Calu3 (cell line): ENCODE measurements at regions not wholly inside any gene's neighbourhood (a gene's known extent, or its start where the extent isn't known, plus 50 kb on each side); places are given as distances from the start of the nearest gene placed in this dataset.
"Not testable (repeated sequence)": the region's sequence is repeated elsewhere in the genome, so short reads cannot be mapped to it uniquely, and the experiment has no call there.

Experiments used
- BruUV-seq: library from RNA; stranded (reverse); fragments of 400-500 nt; replicated peaks from 2 replicates; lab custom pipeline; 2021; lab: Mats Ljungman, UMichigan
- CTCF ChIA-PET: fragments of 300-600 bp; sonication (Branson Sonifier 250); formaldehyde crosslinking; loops from one replicate; lab custom pipeline; 2022; ENCODE audit warnings: antibody characterized with exemption; lab: Charles Lee
- DNase-seq: peaks from one replicate; pipeline ENCODE4 v3.0.0; 2022
- H3K27ac Mint-ChIP-seq: one replicate; pipeline ENCODE4 v1.8.0; 2022; ENCODE audit warnings: mixed read lengths; ENCODE audit not compliant: unreplicated experiment
- H3K27me3 Mint-ChIP-seq: one replicate; pipeline ENCODE4 v1.8.0; 2022; ENCODE audit warnings: mixed read lengths; ENCODE audit not compliant: unreplicated experiment
- H3K36me3 Mint-ChIP-seq: one replicate; pipeline ENCODE4 v1.8.0; 2022; ENCODE audit warnings: mild to moderate bottlenecking, moderate library complexity, mixed read lengths; ENCODE audit not compliant: insufficient read depth, unreplicated experiment
- H3K4me1 Mint-ChIP-seq: one replicate; pipeline ENCODE4 v1.8.0; 2022; ENCODE audit warnings: mild to moderate bottlenecking, low read depth, mixed read lengths; ENCODE audit not compliant: unreplicated experiment
- H3K4me3 Mint-ChIP-seq: one replicate; pipeline ENCODE4 v1.8.0; 2022; ENCODE audit warnings: mild to moderate bottlenecking, low read depth, moderate library complexity, mixed read lengths; ENCODE audit not compliant: unreplicated experiment
- H3K9me3 Mint-ChIP-seq: one replicate; pipeline ENCODE4 v1.8.0; 2022; ENCODE audit warnings: low read depth, mixed read lengths; ENCODE audit not compliant: unreplicated experiment
- intact Hi-C: fragments of 100-400 bp; cut with micrococcal nuclease; formaldehyde crosslinking; loops from one replicate; pipeline ENCODE4 v1.10.0; 2022; ENCODE audit not compliant: unreplicated experiment

GRCh38 chr7:149962685-149963319, 89.0 kb downstream of the ATP6V0E2 start:
- BruUV-seq, H3K27me3 Mint-ChIP-seq, H3K4me3 Mint-ChIP-seq, intact Hi-C loops, H3K36me3 Mint-ChIP-seq, H3K27ac Mint-ChIP-seq, H3K9me3 Mint-ChIP-seq, H3K4me1 Mint-ChIP-seq, DNase-seq: not testable (repeated sequence)
- CTCF ChIA-PET, result interaction anchor here (0.7 kb wide), 1 partner anchor 266 kb away, joined by 3 read pairs; no protein-coding TSS in a partner anchor

- BruUV-seq, H3K4me1 Mint-ChIP-seq, H3K9me3 Mint-ChIP-seq, intact Hi-C loops, H3K27ac Mint-ChIP-seq, CTCF ChIA-PET, DNase-seq, H3K27me3 Mint-ChIP-seq, H3K36me3 Mint-ChIP-seq, H3K4me3 Mint-ChIP-seq: not testable (repeated sequence)
These were observed 90.2 kb downstream of the ATP6V0E2 start for GRCh38 chr7:149963985-149964384.

GRCh38 chr7:149966444-149966843, 92.7 kb downstream of the ATP6V0E2 start:
- CTCF ChIA-PET, H3K36me3 Mint-ChIP-seq, BruUV-seq: not testable (repeated sequence)

GRCh38 chr7:149972977-149973376, 99.2 kb downstream of the ATP6V0E2 start:
- intact Hi-C loops, H3K9me3 Mint-ChIP-seq, H3K4me1 Mint-ChIP-seq, DNase-seq, BruUV-seq, H3K4me3 Mint-ChIP-seq, H3K27me3 Mint-ChIP-seq, CTCF ChIA-PET, H3K36me3 Mint-ChIP-seq, H3K27ac Mint-ChIP-seq: not testable (repeated sequence)

More at GRCh38 chr7:149966444-149966843, 92.7 kb downstream of the ATP6V0E2 start:
- H3K27ac Mint-ChIP-seq, H3K4me3 Mint-ChIP-seq, intact Hi-C loops, H3K27me3 Mint-ChIP-seq, H3K4me1 Mint-ChIP-seq, DNase-seq, H3K9me3 Mint-ChIP-seq: not testable (repeated sequence)

- H3K4me1 Mint-ChIP-seq, intact Hi-C loops, CTCF ChIA-PET, DNase-seq, H3K27ac Mint-ChIP-seq, BruUV-seq, H3K9me3 Mint-ChIP-seq, H3K27me3 Mint-ChIP-seq, H3K4me3 Mint-ChIP-seq, H3K36me3 Mint-ChIP-seq: not testable (repeated sequence)
These were observed 99.9 kb downstream of the ATP6V0E2 start for GRCh38 chr7:149973681-149974080.

GRCh38 chr7:149975608-149976007, 101.8 kb downstream of the ATP6V0E2 start:
- intact Hi-C loops, CTCF ChIA-PET, H3K27ac Mint-ChIP-seq, BruUV-seq, H3K4me3 Mint-ChIP-seq, H3K9me3 Mint-ChIP-seq, DNase-seq, H3K27me3 Mint-ChIP-seq, H3K4me1 Mint-ChIP-seq, H3K36me3 Mint-ChIP-seq: not testable (repeated sequence)

GRCh38 chr7:149978537-149978936, 104.8 kb downstream of the ATP6V0E2 start:
- intact Hi-C loops, result not testable (repeated sequence)

GRCh38 chr7:149978944-149979343, 105.2 kb downstream of the ATP6V0E2 start:
- H3K4me3 Mint-ChIP-seq, H3K27me3 Mint-ChIP-seq, H3K9me3 Mint-ChIP-seq, BruUV-seq, intact Hi-C loops, H3K36me3 Mint-ChIP-seq, CTCF ChIA-PET, H3K27ac Mint-ChIP-seq, H3K4me1 Mint-ChIP-seq, DNase-seq: not testable (repeated sequence)

More at GRCh38 chr7:149978537-149978936, 104.8 kb downstream of the ATP6V0E2 start:
- H3K4me3 Mint-ChIP-seq, H3K27ac Mint-ChIP-seq, H3K4me1 Mint-ChIP-seq, H3K9me3 Mint-ChIP-seq, H3K36me3 Mint-ChIP-seq, H3K27me3 Mint-ChIP-seq, CTCF ChIA-PET, DNase-seq, BruUV-seq: not testable (repeated sequence)

- BruUV-seq, H3K27me3 Mint-ChIP-seq, intact Hi-C loops, H3K27ac Mint-ChIP-seq, H3K9me3 Mint-ChIP-seq, H3K4me3 Mint-ChIP-seq, DNase-seq, H3K36me3 Mint-ChIP-seq, H3K4me1 Mint-ChIP-seq, CTCF ChIA-PET: not testable (repeated sequence)
These were observed 108.9 kb downstream of the ATP6V0E2 start for GRCh38 chr7:149982537-149983112.

- DNase-seq, intact Hi-C loops, H3K9me3 Mint-ChIP-seq, H3K4me3 Mint-ChIP-seq, CTCF ChIA-PET, H3K27ac Mint-ChIP-seq, H3K36me3 Mint-ChIP-seq, H3K4me1 Mint-ChIP-seq, BruUV-seq: not testable (repeated sequence)
- peaks cover 13% of the 10 kb centered on the region for H3K27me3 Mint-ChIP-seq
These were observed 113.1 kb downstream of the ATP6V0E2 start for GRCh38 chr7:149986866-149987265.
